ENCODE measurements at regions not wholly inside any gene's neighbourhood (a gene's known extent, or its start where the extent isn't known, plus 50 kb on each side); places are given as distances from the start of the nearest gene placed in this dataset.
"Not testable (repeated sequence)": the region's sequence is repeated elsewhere in the genome, so short reads cannot be mapped to it uniquely, and the experiment has no call there.

GRCh38 chr6:126698732-126699240, 358.9 kb downstream of the CENPW start:
- Mint-ChIP-seq H3K9me3 (no peaks in the 10 kb centered on the region), H3K27me3 (no peaks in the 10 kb centered on the region), H3K4me3 (no peak overlapping the region), H3K4me1 (no peaks in the 10 kb centered on the region), H3K36me3 (no peaks in the 10 kb centered on the region), H3K27ac (no peak overlapping the region)
- no peak for DNase-seq
- CTCF ChIA-PET, result no interaction called here

GRCh38 chr6:126701676-126702560, 362.0 kb downstream of the CENPW start:
- DNase-seq, result no peak

GRCh38 chr6:126716032-126716431, 376.1 kb downstream of the CENPW start:
- no peaks in the 10 kb centered on the region for H3K9me3 Mint-ChIP-seq

More at GRCh38 chr6:126701676-126702560, 362.0 kb downstream of the CENPW start:
- no peaks in the 10 kb centered on the region for H3K27me3 Mint-ChIP-seq
- CTCF ChIA-PET, result no interaction called here
- no peak overlapping the region for H3K4me3 Mint-ChIP-seq
- H3K36me3 Mint-ChIP-seq, result no peaks in the 10 kb centered on the region
- H3K27ac Mint-ChIP-seq, result no peak overlapping the region
- no peaks in the 10 kb centered on the region for H3K9me3 Mint-ChIP-seq
- no peaks in the 10 kb centered on the region for H3K4me1 Mint-ChIP-seq

GRCh38 chr6:126716826-126717509, 377.1 kb downstream of the CENPW start:
- no peak overlapping the region for H3K27ac Mint-ChIP-seq
- no peak for DNase-seq
- CTCF ChIA-PET, result no interaction called here
- no peaks in the 10 kb centered on the region for H3K27me3 Mint-ChIP-seq
- H3K36me3 Mint-ChIP-seq, result no peaks in the 10 kb centered on the region
- H3K4me3 Mint-ChIP-seq, result no peak overlapping the region
- H3K9me3 Mint-ChIP-seq, result no peaks in the 10 kb centered on the region
- H3K4me1 Mint-ChIP-seq, result no peaks in the 10 kb centered on the region

More at GRCh38 chr6:126716032-126716431, 376.1 kb downstream of the CENPW start:
- no peaks in the 10 kb centered on the region for H3K27me3 Mint-ChIP-seq
- CTCF ChIA-PET, result no interaction called here
- no peak for DNase-seq
- H3K27ac Mint-ChIP-seq, result no peak overlapping the region
- H3K4me1 Mint-ChIP-seq, result no peaks in the 10 kb centered on the region
- no peaks in the 10 kb centered on the region for H3K36me3 Mint-ChIP-seq
- H3K4me3 Mint-ChIP-seq, result no peak overlapping the region

GRCh38 chr6:126718600-126719327, 378.8 kb downstream of the CENPW start:
- H3K4me1 Mint-ChIP-seq, result no peaks in the 10 kb centered on the region
- no peaks in the 10 kb centered on the region for H3K36me3 Mint-ChIP-seq
- H3K4me3 Mint-ChIP-seq, result no peak overlapping the region
- no peak overlapping the region for H3K27ac Mint-ChIP-seq
- H3K9me3 Mint-ChIP-seq, result no peaks in the 10 kb centered on the region
- no peaks in the 10 kb centered on the region for H3K27me3 Mint-ChIP-seq
- DNase-seq, result no peak
- CTCF ChIA-PET, result no interaction called here

GRCh38 chr6:126720304-126720703, 380.4 kb downstream of the CENPW start:
- CTCF ChIA-PET, result no interaction called here
- no peak overlapping the region for H3K4me3 Mint-ChIP-seq
- H3K27me3 Mint-ChIP-seq, result no peaks in the 10 kb centered on the region
- no peak for DNase-seq
- no peaks in the 10 kb centered on the region for H3K9me3 Mint-ChIP-seq
- H3K27ac Mint-ChIP-seq, result no peak overlapping the region
- no peaks in the 10 kb centered on the region for H3K4me1 Mint-ChIP-seq
- H3K36me3 Mint-ChIP-seq, result no peaks in the 10 kb centered on the region

GRCh38 chr6:126721581-126722160, 381.8 kb downstream of the CENPW start:
- DNase-seq, result no peak
- CTCF ChIA-PET, result no interaction called here
- Mint-ChIP-seq H3K36me3 (no peaks in the 10 kb centered on the region), H3K4me3 (no peak overlapping the region), H3K4me1 (no peaks in the 10 kb centered on the region), H3K27ac (no peak overlapping the region), H3K9me3 (no peaks in the 10 kb centered on the region), H3K27me3 (no peaks in the 10 kb centered on the region)

- no peak for DNase-seq
- Mint-ChIP-seq H3K4me3 (no peak overlapping the region), H3K9me3 (no peaks in the 10 kb centered on the region), H3K36me3 (no peaks in the 10 kb centered on the region), H3K27ac (no peak overlapping the region), H3K4me1 (no peaks in the 10 kb centered on the region), H3K27me3 (no peaks in the 10 kb centered on the region)
- CTCF ChIA-PET, result no interaction called here
Observed at GRCh38 chr6:126722411-126722810, 382.5 kb downstream of the CENPW start.

- H3K4me3 Mint-ChIP-seq, result no peak overlapping the region
- H3K27me3 Mint-ChIP-seq, result no peaks in the 10 kb centered on the region
- H3K27ac Mint-ChIP-seq, result no peak overlapping the region
- no peaks in the 10 kb centered on the region for H3K4me1 Mint-ChIP-seq
- peaks cover 6% of the 10 kb centered on the region for H3K9me3 Mint-ChIP-seq
- CTCF ChIA-PET, result no interaction called here
- no peaks in the 10 kb centered on the region for H3K36me3 Mint-ChIP-seq
- DNase-seq, result no peak
Observed at GRCh38 chr6:126723541-126724170, 383.7 kb downstream of the CENPW start.

- Mint-ChIP-seq H3K27me3 (no peaks in the 10 kb centered on the region), H3K4me1 (no peaks in the 10 kb centered on the region), H3K36me3 (no peaks in the 10 kb centered on the region), H3K9me3 (peaks cover 8% of the 10 kb centered on the region), H3K27ac (no peak overlapping the region), H3K4me3 (no peak overlapping the region)
- DNase-seq, result no peak
- CTCF ChIA-PET, result no interaction called here
Observed at GRCh38 chr6:126724821-126725220, 384.9 kb downstream of the CENPW start.

- H3K36me3 Mint-ChIP-seq, H3K9me3 Mint-ChIP-seq, H3K4me3 Mint-ChIP-seq, CTCF ChIA-PET, H3K27me3 Mint-ChIP-seq, H3K27ac Mint-ChIP-seq, DNase-seq, H3K4me1 Mint-ChIP-seq: not testable (repeated sequence)
Observed at GRCh38 chr6:126726454-126726853, 386.5 kb downstream of the CENPW start.

- H3K27me3 Mint-ChIP-seq, result no peaks in the 10 kb centered on the region
- CTCF ChIA-PET, result no interaction called here
- no peaks in the 10 kb centered on the region for H3K4me1 Mint-ChIP-seq
Observed at GRCh38 chr6:126738146-126738545, 380.3 kb upstream of the RSPO3 start.

GRCh38 chr6:126738641-126739040, 379.8 kb upstream of the RSPO3 start:
- Mint-ChIP-seq H3K27me3 (no peaks in the 10 kb centered on the region), H3K4me1 (no peaks in the 10 kb centered on the region), H3K9me3 (no peaks in the 10 kb centered on the region), H3K4me3 (no peak overlapping the region), H3K27ac (no peak overlapping the region), H3K36me3 (no peaks in the 10 kb centered on the region)
- CTCF ChIA-PET, result no interaction called here
- DNase-seq, result no peak

More at GRCh38 chr6:126738146-126738545, 380.3 kb upstream of the RSPO3 start:
- Mint-ChIP-seq H3K9me3 (no peaks in the 10 kb centered on the region), H3K27ac (no peak overlapping the region), H3K4me3 (no peak overlapping the region), H3K36me3 (no peaks in the 10 kb centered on the region)
- DNase-seq, result no peak

GRCh38 chr6:126743076-126743475, 375.4 kb upstream of the RSPO3 start:
- H3K4me3 Mint-ChIP-seq, result no peak overlapping the region
- CTCF ChIA-PET, result no interaction called here
- no peaks in the 10 kb centered on the region for H3K9me3 Mint-ChIP-seq
- no peak for DNase-seq
- no peaks in the 10 kb centered on the region for H3K27me3 Mint-ChIP-seq
- no peak overlapping the region for H3K27ac Mint-ChIP-seq
- H3K4me1 Mint-ChIP-seq, result no peaks in the 10 kb centered on the region
- no peaks in the 10 kb centered on the region for H3K36me3 Mint-ChIP-seq
